Keratinocyte (primary cell): ENCODE measurements at regions not wholly inside any gene's neighbourhood (a gene's known extent, or its start where the extent isn't known, plus 50 kb on each side); places are given as distances from the start of the nearest gene placed in this dataset.
A peak's percentile ranks its signal among the peaks of the same experiment; 100 is the strongest.

Experiments
- DNase-seq: peaks from one replicate; pipeline ENCODE4 v3.0.0-alpha.2; 2011; ENCODE audit warnings: low read depth, missing footprints, low spot score
- FAIRE-seq: peaks from 2 replicates; lab custom pipeline; 2011; peaks lifted over from hg19 to GRCh38; lab: Jason Lieb, UNC
- H2AFZ ChIP-seq: 2 replicates; pipeline ENCODE4 v1.6.0; 2012; ENCODE audit warnings: low read length, control low read depth, inconsistent platforms; ENCODE audit not compliant: control insufficient read depth
- H3K27ac ChIP-seq: 2 replicates; pipeline ENCODE4 v1.5.1; 2011; ENCODE audit warnings: low read length; ENCODE audit not compliant: control insufficient read depth, insufficient read depth
- H3K27me3 ChIP-seq: 3 replicates; pipeline ENCODE4 v1.6.0; 2011; ENCODE audit warnings: low read length; ENCODE audit not compliant: control insufficient read depth, insufficient read depth; ENCODE audit errors: extremely low read depth
- H3K36me3 ChIP-seq, 2 experiments: 2 replicates in 1 of 2; 3 replicates in 1 of 2; pipeline ENCODE4 v1.5.1; 2011; ENCODE audit warnings: low read length in 2 of 2, mild to moderate bottlenecking in 1 of 2; ENCODE audit not compliant: control insufficient read depth in 2 of 2, insufficient read depth in 2 of 2; ENCODE audit errors: extremely low read depth in 1 of 2
- H3K4me1 ChIP-seq: 3 replicates; pipeline ENCODE4 v1.5.1; 2011; ENCODE audit warnings: low read length; ENCODE audit not compliant: control insufficient read depth, insufficient read depth; ENCODE audit errors: extremely low read depth
- H3K4me2 ChIP-seq: 3 replicates; pipeline ENCODE4 v1.6.0; 2011; ENCODE audit warnings: low read depth, low read length; ENCODE audit not compliant: control insufficient read depth, insufficient read depth; ENCODE audit errors: extremely low read depth
- H3K4me3 ChIP-seq, 3 experiments: fragments of 200-600 bp in 1 of 3; sonication (generic) in 1 of 3; 2 replicates in 2 of 3; 3 replicates in 1 of 3; pipeline ENCODE4 v1.5.1; 2011 to 2016; ENCODE audit warnings: low read length in 3 of 3, mild to moderate bottlenecking in 3 of 3, control low read depth in 2 of 3, inconsistent platforms in 1 of 3, low read depth in 1 of 3, mixed read lengths in 1 of 3, mixed run types in 1 of 3, moderate library complexity in 1 of 3; ENCODE audit not compliant: control insufficient read depth in 2 of 3, insufficient read depth in 2 of 3; ENCODE audit errors: extremely low read depth in 1 of 3
- H3K79me2 ChIP-seq: 2 replicates; pipeline ENCODE4 v1.6.0; 2012; ENCODE audit warnings: low read length; ENCODE audit not compliant: control insufficient read depth, insufficient read depth
- H3K9ac ChIP-seq: 3 replicates; pipeline ENCODE4 v1.6.0; 2011; ENCODE audit warnings: low read length; ENCODE audit not compliant: control insufficient read depth, insufficient read depth; ENCODE audit errors: extremely low read depth
- H3K9me1 ChIP-seq: 3 replicates; pipeline ENCODE4 v1.6.0; 2011; ENCODE audit warnings: low read length; ENCODE audit not compliant: control insufficient read depth, insufficient read depth; ENCODE audit errors: extremely low read depth
- H3K9me3 ChIP-seq: 2 replicates; pipeline ENCODE4 v1.5.1; 2012; ENCODE audit warnings: low read depth, low read length; ENCODE audit not compliant: control insufficient read depth
- H4K20me1 ChIP-seq: 3 replicates; pipeline ENCODE4 v1.6.0; 2011; ENCODE audit warnings: low read length; ENCODE audit not compliant: control insufficient read depth, insufficient read depth; ENCODE audit errors: extremely low read depth
- CTCF ChIP-seq, 3 experiments: IDR thresholded peaks in 1 of 3; conservative IDR thresholded peaks in 1 of 3; optimal IDR thresholded peaks in 1 of 3; 2 replicates in 2 of 3; 3 replicates in 1 of 3; pipeline versions ENCODE3 to v1.5.1; 2011; ENCODE audit warnings: low read length in 3 of 3, mild to moderate bottlenecking in 3 of 3, moderate library complexity in 2 of 3, control low read depth in 1 of 3, inconsistent platforms in 1 of 3; ENCODE audit not compliant: insufficient read depth in 2 of 3; ENCODE audit errors: extremely low read depth in 1 of 3
- EZH2 ChIP-seq: IDR thresholded peaks from one replicate; pipeline ENCODE4 v1.6.1; 2012; ENCODE audit warnings: inconsistent platforms, mild to moderate bottlenecking, low read length, moderate library complexity
- dilution Hi-C: fragments of 300-500 bp; cut with MboI; formaldehyde crosslinking; loops from one replicate; pipeline ENCODE4 v1.7.0; 2020; ENCODE audit warnings: low sequenced_read_pairs; ENCODE audit not compliant: extremely low pct_ligation_motif_present

- H3K9me1 ChIP-seq: no peaks in the 10 kb centered on the region
- peaks cover 40% of the 10 kb centered on the region for H3K4me1 ChIP-seq
- H3K9me3 ChIP-seq: no peaks in the 10 kb centered on the region
- no peaks in the 10 kb centered on the region for H3K79me2 ChIP-seq
- no peaks in the 10 kb centered on the region for H4K20me1 ChIP-seq
- no peak overlapping the region for H3K4me3 ChIP-seq
- no peak overlapping the region for H2AFZ ChIP-seq
- dilution Hi-C loops: no loop called here
- H3K27ac ChIP-seq: no peak overlapping the region
- H3K27me3 ChIP-seq: peaks cover 7% of the 10 kb centered on the region
- DNase-seq (no peak), FAIRE-seq (peak; percentile 84)
- H3K36me3 ChIP-seq: no peaks in the 10 kb centered on the region
- no peak for TF ChIP-seq EZH2
- TF ChIP-seq CTCF (optimal IDR thresholded peaks at IDR 0.05 in 1 of 3, IDR thresholded peaks at IDR 0.05 in 1 of 3, conservative IDR thresholded peaks at IDR 0.05 in 1 of 3; ENCODE audit: extremely low read depth in 1 of 3, insufficient read depth in 2 of 3, low read length in 3 of 3): no peak
- H3K4me2 ChIP-seq: no peak overlapping the region
- H3K9ac ChIP-seq: no peak overlapping the region
Measured at GRCh38 chr14:98912655-98913054, 359.3 kb downstream of the BCL11B start.

GRCh38 chr14:98913967-98914650 lies 357.9 kb downstream of the BCL11B start:
- no peak for FAIRE-seq
- dilution Hi-C loops: no loop called here
- H2AFZ ChIP-seq: no peak overlapping the region

More at GRCh38 chr14:98913967-98914650, 357.9 kb downstream of the BCL11B start:
- Histone ChIP-seq H3K4me2 (no peak overlapping the region), H3K79me2 (no peaks in the 10 kb centered on the region), H3K9me1 (no peaks in the 10 kb centered on the region), H3K9ac (no peak overlapping the region), H3K27ac (no peak overlapping the region), H3K4me3 (no peak overlapping the region), H3K9me3 (no peaks in the 10 kb centered on the region), H3K27me3 (peaks cover 7% of the 10 kb centered on the region), H3K36me3 (no peaks in the 10 kb centered on the region), H4K20me1 (no peaks in the 10 kb centered on the region), H3K4me1 (peaks cover 25% of the 10 kb centered on the region)
- TF ChIP-seq CTCF (optimal IDR thresholded peaks at IDR 0.05 in 1 of 3, IDR thresholded peaks at IDR 0.05 in 1 of 3, conservative IDR thresholded peaks at IDR 0.05 in 1 of 3; ENCODE audit: extremely low read depth in 1 of 3, insufficient read depth in 2 of 3, low read length in 3 of 3) (no peak), EZH2 (no peak)
- no peak for DNase-seq
